NCI-H748 treated with DMSO at 0.1 percent for 48 hours (cell line): ENCODE measurements at regions not wholly inside any gene's neighbourhood (a gene's known extent, or its start where the extent isn't known, plus 50 kb on each side); places are given as distances from the start of the nearest gene placed in this dataset.
"Not testable (repeated sequence)": the region's sequence is repeated elsewhere in the genome, so short reads cannot be mapped to it uniquely, and the experiment has no call there.

ENCODE experiments used
- DNase-seq: peaks from one replicate; lab custom pipeline; 2025; lab: John Stamatoyannopoulos, UW

DNA sequence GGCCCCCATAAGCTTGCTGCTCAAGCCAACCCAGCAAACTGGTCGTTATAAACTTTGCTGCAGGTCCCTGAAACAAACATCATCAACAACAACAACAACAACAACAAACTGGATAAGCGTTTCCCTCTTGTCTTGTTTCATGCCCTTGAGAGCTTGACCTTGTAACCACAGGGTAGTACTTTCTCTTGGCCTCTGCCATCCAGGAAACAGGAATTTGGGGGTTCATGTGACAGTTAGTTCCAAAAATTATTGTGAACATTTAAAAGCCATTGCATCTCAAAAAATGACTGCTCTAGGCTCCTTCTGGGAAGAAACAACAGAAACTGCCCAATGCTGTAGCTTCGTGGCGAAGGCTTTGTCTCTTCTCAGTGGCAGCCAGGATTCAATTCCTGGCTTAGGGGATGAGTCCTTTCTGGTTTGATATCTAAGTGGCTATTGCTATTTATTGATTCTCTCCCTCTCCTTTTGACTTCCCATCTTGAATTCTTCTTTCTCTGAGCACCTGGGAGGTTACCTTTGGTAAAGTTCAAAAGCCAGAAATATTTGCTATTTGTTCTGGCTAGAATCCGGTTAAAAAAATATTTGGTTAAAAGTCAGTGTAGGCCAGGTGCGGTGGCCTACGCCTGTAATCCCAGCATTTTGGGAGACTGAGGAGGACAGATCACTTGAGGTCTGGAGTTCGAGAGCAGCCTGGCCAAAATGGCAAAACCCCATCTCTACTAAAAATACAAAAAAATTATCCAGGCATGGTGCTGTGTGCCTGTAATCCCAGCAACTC lies 52.0 kb upstream of the CPM start:
- DNase-seq = no peak

DNA sequence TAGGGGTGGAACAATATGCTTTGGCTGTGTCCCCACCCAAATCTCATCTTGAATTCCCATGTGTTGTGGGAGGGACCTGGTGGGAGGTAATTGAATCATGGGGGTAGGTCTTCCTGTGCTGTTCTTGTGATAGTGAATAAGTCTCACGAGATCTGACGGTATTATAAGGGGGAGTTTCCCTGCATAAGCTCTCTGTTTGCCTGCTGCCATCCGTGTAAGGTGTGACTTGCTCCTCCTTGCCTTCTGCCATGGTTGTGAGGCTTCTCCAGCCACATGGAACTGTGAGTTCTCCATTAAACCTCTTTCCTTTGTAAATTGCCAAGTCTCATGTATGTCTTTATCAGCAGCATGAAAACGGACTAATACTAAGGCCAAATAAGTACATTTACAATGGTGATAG lies 64.6 kb upstream of the CPM start:
- not testable (repeated sequence) for DNase-seq

DNA sequence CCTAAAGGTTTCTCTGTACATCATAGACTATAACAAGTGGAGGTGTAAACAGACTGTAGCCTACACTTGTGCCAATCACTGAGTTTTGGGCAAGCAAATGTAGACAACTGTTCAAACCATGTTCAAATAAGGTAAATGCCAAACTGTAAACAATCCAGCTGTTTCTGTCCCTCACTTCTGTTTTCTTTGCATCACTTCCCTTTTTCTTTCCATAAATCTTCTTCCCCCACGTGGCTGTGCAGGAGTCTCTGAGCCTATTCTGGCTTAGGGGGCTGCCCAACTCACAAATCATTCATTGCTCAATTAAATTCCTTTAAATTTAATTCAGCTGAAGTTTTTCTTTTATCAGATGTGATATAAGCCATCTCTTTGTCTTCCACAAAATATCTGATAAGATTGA lies 65.1 kb upstream of the CPM start:
- no peak for DNase-seq

DNA sequence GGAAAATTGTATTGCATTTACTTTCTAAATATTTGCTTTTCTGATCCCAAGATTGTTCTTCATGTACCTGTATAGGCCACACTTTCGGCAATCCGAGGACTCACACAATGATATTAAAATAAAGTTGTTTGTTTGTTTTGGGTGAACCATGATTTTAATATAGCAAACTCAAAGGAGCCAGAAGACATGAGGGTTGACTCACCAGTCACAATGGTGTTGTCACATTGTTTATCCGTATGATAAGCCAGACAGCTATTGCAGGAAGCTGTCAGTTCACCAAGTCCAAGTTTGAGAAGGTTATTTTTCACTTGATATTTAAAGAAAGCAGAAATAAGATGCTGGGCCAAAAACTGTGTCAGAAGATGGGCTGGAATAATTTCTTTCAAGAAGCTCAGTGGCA lies 67.1 kb upstream of the CPM start:
- no peak for DNase-seq

DNA sequence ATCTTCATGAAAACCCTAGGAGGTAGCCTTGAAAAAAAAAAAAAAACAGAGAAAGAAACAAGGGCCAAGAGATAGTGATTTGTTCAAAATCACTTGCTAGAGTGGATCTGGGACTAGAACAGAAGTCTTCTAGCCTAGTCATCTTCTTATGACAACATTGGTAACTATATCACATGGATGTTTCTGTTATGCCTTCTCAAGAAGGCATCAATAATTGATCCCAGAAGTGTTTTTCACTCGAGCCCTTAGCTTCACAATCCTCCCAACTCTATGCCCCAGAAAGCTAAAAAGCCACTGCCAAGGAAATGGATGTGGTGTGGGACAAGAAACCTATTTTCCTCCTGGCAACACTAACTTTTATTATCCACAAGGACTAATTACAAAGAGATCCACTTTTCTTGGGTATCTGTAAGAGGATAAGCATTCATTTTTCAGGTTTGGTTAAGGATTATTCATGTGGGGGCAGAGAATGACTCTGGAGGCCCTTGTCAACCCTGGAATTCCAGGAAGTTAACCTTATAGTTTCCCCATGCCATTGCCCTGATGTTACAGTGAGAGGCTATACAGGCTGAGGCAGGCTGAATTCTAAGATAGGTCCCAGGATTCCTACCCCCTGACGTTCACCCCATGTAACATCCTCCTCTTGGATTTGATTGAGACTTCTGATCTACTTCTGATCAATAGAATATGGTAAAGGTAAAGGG lies 67.7 kb upstream of the CPM start:
- DNase-seq = no peak

DNA sequence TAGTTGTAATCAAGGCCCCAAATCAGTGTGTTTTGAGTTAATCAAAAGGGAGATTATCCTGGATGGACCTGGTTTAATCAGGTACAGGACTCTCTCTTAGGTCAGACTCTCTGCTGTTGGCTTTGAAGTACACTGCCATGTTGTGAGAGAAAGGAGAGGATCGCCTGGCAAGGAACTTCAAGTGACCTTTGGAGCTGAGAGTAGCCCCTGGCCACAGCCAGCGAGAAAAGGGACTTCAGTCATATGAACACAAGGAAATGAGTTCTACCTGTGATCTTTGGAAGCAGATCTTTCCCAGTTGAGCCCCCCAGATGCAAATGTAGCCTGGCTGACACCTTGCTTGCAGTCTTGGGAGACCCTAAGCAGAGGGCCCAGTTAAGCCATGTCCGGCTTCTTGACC lies 68.3 kb upstream of the CPM start:
- DNase-seq = no peak

DNA sequence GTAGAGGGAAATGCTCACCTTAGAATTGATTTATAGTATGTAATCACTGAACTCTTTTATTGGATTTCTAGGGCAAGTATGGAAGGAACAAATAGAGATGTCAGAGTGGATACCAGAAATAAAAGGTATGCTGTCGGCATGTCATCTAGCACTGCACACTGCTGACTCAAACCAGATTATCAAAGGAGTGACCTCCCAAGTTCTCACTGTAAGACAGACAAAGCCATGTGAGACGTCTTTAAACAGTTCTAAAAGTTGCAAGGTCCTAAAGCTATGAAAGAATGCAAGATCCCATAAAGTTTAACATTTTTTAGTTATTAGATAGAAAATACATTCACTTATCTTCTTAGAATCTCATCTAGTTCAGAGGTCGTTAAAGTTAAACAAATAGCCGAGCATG lies 70.0 kb upstream of the CPM start:
- DNase-seq = no peak

DNA sequence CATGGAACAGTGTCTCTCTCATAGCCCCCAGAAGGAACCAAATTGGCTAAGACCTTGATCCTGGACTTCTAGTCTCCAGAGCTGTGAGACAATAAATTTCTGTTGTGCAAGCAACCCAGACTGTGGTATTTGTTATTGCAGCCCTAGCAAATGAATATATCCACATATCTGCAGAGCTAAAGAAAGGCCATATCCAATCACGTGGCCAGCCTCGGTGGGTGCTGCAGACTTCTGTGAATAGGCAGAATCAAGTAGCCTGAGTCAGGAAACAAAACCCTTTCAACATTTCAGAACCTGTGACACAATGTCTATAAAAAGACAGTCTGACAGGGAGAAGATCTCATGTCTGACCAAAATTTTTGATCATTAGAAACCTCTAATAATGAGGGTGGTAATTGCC lies 71.0 kb upstream of the CPM start:
- no peak for DNase-seq

DNA sequence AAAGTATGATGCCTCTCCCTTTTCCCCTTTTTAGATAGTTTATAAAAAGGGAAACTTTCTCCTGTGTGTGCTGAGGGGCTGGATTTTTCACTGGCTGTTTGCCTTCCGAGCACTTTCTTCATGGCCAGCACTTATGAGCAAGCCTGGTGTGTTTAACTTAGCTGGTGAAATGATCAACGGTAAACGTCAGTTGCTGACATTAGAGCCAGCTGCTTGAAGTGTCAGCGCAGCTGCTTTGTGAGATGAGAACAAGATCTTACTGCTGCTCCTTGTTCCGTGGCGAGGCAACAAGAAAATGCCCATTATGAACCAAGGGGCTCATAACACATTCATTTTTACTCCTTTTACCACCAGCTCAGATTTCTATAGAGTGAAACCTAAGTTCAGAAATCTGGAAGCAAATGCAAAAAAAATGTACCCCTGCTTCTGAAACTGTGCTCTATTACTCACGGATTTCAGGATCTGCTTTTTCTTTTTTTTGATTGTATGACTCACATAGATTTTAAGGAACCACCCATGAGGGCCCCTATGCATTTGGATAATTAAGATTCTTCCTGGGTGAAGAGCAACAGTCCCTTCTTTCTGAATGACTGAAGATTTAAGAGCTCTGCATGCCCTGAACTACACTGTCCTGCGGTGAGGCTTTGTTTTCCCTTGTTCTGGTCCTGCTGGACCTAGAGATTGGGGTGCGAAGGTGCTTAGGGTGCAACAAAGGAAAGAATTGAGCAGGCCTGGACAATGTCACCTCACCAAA lies 74.3 kb upstream of the CPM start:
- DNase-seq = peak; percentile 38

DNA sequence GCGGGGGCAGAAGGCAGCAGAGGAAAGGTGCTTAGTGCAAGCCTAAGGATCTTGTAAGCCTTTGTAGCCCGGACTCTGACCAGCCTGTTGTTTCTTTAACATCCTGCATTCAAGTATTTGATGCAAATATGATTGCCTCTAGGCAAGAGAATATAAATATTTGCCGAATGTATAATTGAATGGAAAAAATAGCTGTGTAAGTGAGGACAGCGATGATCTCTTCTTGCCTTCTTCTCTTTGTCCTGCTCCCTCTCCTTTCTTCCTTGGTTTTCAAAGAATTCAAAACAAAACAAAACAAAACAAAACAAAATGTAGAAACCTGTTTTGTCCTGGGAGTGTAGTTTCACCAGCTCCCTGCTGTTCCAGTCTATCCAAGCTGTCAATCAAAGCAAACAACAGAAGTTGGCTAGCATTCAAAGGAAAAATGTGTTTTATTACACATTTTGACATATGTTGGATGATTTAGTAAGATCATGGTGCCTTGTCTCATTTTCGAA lies 74.9 kb upstream of the CPM start:
- peak; percentile 38 for DNase-seq

DNA sequence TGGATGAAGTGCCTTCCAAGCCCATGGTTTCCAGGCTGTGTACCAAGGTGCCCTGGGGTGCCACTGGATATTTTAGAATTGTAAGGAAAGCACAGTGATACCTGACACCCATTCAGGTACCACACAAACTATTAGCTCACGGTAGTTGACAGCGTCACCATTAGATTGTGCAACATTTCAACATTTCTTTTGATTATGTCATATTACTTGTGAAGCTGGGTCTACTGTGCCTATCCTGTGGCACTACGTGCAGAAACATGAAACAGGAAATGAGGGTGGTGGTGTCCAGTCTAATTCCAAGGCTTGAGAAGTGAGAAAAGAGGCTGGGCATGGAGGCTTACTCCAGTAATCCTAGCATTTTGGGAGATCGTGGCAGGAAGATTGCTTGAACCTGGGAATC lies 75.5 kb upstream of the CPM start:
- DNase-seq = peak; percentile 34

DNA sequence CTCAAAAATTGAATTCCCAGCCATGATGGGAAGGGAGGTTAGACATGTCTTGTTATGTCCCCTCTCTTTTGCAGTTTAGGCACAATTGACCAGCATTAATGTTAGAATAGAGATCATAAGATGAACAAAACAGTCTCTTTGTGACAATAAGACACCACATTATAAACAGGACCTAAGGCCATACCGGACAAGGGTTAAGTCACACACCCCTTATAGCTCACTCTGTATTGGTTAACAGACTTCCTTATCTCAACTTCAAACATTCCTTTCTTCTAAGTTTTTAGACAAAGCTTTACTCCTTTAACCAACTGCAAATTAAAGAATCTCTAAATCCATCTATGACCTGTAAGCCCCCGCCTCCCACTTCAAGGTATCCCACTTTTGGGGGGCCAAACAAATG lies 81.1 kb upstream of the CPM start:
- no peak for DNase-seq

DNA sequence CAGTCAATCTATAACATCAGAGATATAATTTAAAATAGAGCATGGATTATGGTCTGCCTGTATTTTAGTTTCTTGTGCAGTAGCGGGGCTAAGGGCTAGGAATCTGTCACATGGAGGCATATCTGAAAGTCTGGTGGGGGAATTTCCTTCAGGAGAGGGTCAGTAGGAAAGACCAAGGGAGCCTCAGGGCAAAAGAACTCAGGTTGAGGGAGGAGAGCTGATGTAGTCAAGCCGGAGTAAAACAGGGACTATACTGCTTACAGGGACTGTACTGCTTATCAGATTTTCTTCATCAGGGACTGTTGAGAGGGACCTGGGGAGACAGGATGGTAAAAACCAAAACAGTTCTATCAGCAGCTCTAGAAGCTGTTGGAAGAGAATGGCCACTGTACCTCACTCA lies 82.0 kb upstream of the CPM start:
- DNase-seq = no peak

DNA sequence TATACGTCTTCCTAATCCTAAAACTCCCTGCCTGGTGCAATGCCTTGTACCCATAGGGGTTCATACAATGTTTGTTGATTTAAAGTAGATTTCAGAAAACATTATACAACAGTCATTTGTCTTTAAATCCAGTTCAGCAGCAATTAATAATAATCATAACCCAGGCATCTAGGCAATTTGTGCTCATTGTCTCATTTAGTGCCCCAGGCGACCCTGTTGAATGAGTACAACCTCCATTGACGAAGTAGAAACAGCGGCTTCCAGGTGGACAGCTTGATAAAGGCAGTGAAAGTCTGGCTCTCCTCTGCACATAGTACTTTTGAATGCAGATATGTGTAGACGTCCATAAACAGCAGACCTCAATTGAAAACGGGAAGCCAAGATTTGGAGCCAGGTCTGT lies 82.9 kb upstream of the CPM start:
- DNase-seq = no peak

DNA sequence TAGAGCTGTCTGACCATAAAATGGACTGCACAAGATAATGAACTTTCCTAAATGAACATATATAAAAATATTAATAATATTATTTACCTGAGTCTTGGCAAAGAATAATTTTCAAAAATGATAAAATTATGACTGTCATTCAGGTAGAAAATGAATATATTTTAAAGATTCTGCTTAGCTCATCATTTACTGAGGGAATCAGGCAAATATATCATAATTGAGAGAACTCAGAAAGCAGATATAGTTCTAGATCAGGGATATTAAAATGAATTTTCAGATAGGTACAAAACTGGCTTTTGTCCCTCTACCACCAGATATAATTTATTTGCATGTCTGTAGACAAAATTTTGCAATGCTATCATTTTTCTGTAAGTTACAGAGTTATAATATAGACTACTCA lies 86.1 kb upstream of the CPM start:
- DNase-seq = no peak

DNA sequence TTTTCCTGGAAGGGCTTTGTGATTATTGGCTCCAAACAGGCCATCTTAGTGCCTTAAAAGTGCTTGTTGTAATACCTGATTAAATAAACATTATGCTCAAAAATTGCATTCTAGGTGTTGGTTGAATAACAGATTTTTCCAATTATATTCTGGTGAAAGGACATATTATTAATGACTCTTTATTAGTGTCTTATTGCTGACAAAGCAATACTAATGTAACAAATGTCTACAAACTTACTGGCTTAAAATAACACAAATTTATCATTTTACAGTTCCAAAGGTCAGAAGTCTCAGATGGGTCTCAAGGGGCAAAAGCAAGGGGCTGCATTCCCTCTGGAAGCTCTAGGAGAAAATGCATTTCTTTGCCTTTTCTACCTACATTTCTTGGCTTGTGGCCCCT lies 86.9 kb upstream of the CPM start:
- no peak for DNase-seq

DNA sequence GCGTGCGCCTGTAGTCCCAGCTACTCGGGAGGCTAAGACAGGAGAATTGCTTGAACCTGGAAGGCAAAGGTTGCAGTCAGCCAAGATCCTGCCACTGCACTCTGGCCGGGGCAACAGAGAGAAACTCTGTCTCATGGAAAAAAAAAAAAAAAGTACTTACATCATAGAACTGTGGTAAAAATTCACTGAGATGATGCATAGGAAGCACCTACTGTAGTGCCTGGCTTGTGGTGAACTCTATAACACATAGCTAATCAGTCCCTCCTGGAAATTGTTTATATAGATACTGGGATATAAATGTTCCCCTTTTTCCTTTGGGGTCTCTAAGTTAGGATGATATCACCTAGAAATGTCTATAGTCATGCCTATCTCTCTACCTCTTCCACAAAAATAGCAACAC lies 89.7 kb upstream of the CPM start:
- no peak for DNase-seq

DNA sequence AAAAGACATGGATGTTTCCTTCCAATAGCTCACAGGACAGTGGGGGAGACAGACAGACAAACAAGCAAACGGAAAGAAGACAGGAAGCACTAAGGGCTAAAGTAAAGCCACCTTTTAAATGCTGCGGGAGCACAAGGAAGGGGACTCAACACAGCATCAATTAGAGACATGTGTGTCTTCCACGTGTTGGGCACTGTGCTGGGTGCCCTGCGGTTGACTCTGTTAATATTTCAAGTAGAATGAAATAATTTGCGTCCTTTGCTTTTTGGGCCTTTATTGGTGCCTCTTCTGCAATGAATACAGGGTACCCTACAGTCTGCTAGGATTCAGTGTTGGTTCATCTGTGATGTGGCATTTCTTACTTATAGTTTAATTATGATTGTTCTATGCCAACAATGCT lies 90.9 kb upstream of the CPM start:
- DNase-seq = no peak

DNA sequence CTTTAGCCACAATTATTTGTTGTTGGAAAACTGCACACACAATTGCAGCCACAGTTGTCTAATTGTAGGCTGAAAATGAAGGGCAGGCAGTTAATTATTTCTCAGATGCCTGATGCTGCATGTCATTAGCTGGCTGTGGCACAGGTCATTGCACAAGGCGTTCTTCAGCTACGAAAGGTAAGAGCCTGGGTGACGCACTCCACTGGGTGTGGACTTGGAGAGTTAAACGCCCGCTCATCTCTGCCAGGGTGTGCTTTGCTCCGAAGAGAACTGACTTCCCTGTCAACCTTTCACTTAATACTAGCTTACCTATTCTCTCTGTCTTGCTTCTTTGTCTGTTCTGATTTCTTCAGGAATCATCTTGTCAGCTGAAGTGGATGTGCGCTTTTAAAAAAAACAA lies 91.4 kb upstream of the CPM start:
- peak; percentile 10 for DNase-seq

DNA sequence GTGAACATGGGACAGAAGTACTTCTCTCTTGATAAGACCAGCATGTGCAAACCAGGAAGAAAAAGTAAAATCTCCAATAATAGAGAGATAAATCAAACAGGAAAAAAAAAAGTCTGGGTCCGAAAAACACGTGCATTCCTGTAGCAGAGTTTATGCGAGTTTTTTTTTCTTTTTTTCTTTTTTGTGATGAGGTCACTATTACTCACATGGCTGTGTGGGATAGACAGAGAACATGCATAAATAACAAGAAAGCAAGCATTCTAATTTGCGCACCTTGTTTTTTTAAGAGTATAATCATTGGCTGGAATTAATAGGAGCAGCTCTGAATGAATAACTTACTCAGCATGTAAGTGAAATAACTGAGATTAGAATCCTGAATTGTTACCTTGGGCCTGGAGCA lies 91.9 kb upstream of the CPM start:
- DNase-seq = no peak

DNA sequence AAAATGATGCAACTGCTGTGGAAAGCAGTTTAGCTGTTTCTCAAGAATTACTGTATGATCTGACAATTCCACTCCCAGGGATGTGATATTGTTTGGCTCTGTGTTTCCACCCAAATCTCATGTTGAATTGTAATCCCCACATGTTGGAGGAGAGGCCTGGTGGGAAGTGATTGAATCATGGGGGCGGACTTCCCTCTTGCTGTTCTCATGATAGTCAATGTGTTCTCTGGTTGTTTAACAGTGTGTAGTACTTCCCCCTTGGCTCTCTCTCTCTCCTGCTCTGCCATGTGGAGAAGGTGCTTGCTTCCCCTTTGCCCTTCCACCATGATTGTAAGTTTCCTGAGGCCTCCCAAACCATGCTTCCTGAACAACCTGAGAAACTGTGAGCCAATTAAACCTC lies 93.4 kb upstream of the CPM start:
- DNase-seq = no peak

DNA sequence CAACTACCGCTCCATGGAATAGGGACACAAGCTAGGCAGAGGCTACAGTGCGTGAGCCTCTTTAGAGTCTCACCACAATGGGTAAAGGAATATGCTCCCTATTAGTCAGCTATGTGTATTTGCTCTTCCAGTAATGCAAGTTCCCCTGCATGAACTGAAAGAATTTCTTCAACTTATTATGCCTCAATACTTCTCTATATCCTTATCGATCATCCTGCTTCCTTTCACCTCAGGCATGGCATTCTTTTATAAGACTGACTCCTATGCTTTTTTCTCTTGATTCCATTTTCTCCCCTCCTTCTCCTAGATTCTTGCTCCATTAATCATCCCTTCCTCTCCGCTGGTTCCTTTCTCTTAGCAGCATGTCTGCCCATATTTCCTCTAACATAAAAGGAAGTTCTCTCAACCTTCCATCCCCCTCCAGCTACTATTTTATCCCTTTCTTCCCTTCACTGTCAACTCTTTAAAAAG lies 94.5 kb upstream of the CPM start:
- no peak for DNase-seq
